ENCODE measurements at regions not wholly inside any gene's neighbourhood (a gene's known extent, or its start where the extent isn't known, plus 50 kb on each side); places are given as distances from the start of the nearest gene placed in this dataset.

DNA sequence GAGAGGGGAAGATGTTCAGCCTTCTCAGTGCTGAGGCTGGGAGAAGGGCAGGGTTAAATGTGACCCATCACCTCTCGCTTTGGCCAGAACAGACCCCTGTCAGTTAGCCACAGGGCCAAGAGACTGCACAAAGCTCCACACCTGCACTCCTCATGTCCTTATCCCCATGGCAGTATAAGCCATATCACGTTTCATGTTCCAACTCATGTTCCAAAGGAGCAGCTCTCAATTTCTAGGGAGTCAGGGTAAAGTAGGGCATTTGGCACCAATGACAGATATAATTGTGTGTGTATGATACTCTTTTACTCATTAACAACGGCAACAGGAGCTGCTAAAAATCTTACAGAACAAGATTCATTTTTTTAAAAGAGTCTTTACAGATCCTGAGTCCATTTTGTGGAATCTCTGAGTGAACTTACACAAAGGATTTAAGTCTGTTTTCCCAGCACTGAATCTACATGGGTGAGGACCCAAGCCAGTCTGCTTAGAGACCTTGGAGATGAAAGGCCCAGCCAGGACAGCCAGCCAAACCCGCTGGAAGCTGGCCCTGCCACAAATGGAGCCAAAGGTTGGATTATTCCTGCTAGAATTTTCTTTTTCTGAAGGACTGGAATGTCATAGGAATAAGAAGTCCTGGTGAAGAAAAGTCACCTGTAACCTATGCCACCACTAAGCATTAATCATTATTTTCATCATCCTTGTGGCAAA is 129.1 kb upstream of the SMAD1 start:
- DNase-seq = no peak
- Histone ChIP-seq H3K36me3 (ENCODE audit: control insufficient read depth in 1 of 2, insufficient read depth in 2 of 2, low read length in 1 of 2) (no peaks in the 10 kb centered on the region), H3K9me3 (ENCODE audit: control insufficient read depth, low read length) (no peaks in the 10 kb centered on the region), H3K27ac (ENCODE audit: low read depth in 1 of 2, low read length in 2 of 2) (no peak overlapping the region), H3K4me1 (ENCODE audit: control insufficient read depth in 1 of 2, insufficient read depth in 2 of 2, low read length in 2 of 2) (peaks cover 0 to 2% of the 10 kb centered on the region in 2 donors), H3K4me3 (ENCODE audit: low read length in 2 of 2) (no peak overlapping the region), H3K27me3 (ENCODE audit: control insufficient read depth in 1 of 2, insufficient read depth in 2 of 2, low read length in 1 of 2) (no peaks in the 10 kb centered on the region)
- intact Hi-C loops (cut with DNase I) = no loop called here
- WGBS, 2 donors = 39 to 41% methylated on average over 4 of the region's 4 CpGs
- no peak for ATAC-seq (ENCODE audit: low FRiP score)

DNA sequence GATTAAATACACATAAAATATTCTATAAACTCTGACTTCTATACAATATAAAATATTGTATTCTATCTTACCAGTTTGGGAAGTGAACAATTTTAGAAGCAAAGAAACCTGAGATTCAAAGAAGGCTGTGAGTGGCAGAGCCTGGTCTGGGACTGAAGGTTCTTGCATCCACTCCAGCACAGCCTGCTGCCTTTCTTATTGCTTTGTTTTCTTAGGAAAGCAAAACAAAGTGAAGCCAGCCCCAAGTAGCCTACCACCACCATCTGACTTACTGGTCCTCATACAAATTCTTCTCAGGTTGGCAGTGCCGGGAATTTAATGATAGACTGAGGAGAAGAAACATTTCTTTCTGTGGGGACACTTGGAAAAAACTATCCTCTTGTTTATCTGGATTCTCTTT is 129.7 kb upstream of the SMAD1 start:
- peaks cover 0 to 2% of the 10 kb centered on the region in 2 donors for H3K4me1 ChIP-seq (ENCODE audit: control insufficient read depth in 1 of 2, insufficient read depth in 2 of 2, low read length in 2 of 2)
- 25 to 28% methylated on average over 1 of the region's 1 CpG for WGBS, 2 donors
- H3K36me3 ChIP-seq (ENCODE audit: control insufficient read depth in 1 of 2, insufficient read depth in 2 of 2, low read length in 1 of 2) = no peaks in the 10 kb centered on the region
- H3K4me3 ChIP-seq (ENCODE audit: low read length in 2 of 2) = no peak overlapping the region
- H3K27ac ChIP-seq (ENCODE audit: low read depth in 1 of 2, low read length in 2 of 2) = no peak overlapping the region
- H3K27me3 ChIP-seq (ENCODE audit: control insufficient read depth in 1 of 2, insufficient read depth in 2 of 2, low read length in 1 of 2) = no peaks in the 10 kb centered on the region
- no peaks in the 10 kb centered on the region for H3K9me3 ChIP-seq (ENCODE audit: control insufficient read depth, low read length)
- DNase-seq = no peak
- intact Hi-C loops (cut with DNase I) = no loop called here
- ATAC-seq (ENCODE audit: low FRiP score) = no peak

DNA sequence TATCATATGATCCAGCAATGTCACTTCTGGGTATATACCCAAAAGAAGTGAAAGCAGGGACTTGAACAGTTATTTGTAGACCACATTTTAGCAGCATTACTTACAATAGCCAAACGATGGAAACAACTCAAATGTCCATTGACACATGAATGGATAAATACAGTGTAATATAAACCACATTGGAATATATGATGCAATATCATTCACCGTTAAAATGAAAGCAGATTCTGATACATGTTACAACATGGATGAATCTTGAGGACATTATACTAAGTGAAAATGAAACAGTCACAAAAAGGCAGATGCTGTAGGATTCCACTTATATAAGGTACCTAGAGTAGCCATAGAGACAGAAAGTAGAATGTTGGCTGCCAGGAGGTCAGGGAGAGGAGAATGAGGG is 130.5 kb upstream of the SMAD1 start:
- no peak for ATAC-seq (ENCODE audit: low FRiP score)
- no peaks in the 10 kb centered on the region for H3K36me3 ChIP-seq (ENCODE audit: control insufficient read depth in 1 of 2, insufficient read depth in 2 of 2, low read length in 1 of 2)
- no peak overlapping the region for H3K4me3 ChIP-seq (ENCODE audit: low read length in 2 of 2)
- 87 to 89% methylated on average over 2 of the region's 2 CpGs for WGBS, 2 donors
- H3K9me3 ChIP-seq (ENCODE audit: control insufficient read depth, low read length) = no peaks in the 10 kb centered on the region
- intact Hi-C loops (cut with DNase I) = no loop called here
- H3K27ac ChIP-seq (ENCODE audit: low read depth in 1 of 2, low read length in 2 of 2) = no peak overlapping the region
- peaks cover 0 to 2% of the 10 kb centered on the region in 2 donors for H3K4me1 ChIP-seq (ENCODE audit: control insufficient read depth in 1 of 2, insufficient read depth in 2 of 2, low read length in 2 of 2)
- H3K27me3 ChIP-seq (ENCODE audit: control insufficient read depth in 1 of 2, insufficient read depth in 2 of 2, low read length in 1 of 2) = no peaks in the 10 kb centered on the region
- DNase-seq = no peak

DNA sequence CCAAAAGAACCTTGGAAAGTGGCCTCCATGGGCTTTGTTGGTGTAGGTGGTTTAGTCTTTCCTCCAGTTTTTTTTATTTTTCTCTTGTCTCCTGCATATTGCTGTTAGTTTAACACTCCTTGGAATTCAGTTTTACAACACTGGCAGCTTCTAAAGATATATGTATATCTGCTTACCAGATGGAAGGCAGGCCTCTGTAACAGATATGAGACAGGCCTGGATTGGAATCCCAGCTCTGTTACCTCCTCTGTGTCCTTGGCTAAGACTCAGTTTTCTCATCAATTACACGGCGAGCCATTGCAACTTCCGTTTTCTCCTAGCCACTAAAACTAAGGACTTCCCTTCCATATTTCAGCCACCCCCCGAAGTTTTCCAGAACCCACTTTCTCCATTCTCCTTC is 133.4 kb upstream of the SMAD1 start:
- no peak for ATAC-seq (ENCODE audit: low FRiP score)
- H3K4me1 ChIP-seq (ENCODE audit: control insufficient read depth in 1 of 2, insufficient read depth in 2 of 2, low read length in 2 of 2) = peaks cover 0 to 2% of the 10 kb centered on the region in 2 donors
- WGBS, 2 donors = 82 to 93% methylated on average over 4 of the region's 4 CpGs
- no peak for DNase-seq
- no peak overlapping the region for H3K4me3 ChIP-seq (ENCODE audit: low read length in 2 of 2)
- H3K27ac ChIP-seq (ENCODE audit: low read depth in 1 of 2, low read length in 2 of 2) = no peak overlapping the region
- no peaks in the 10 kb centered on the region for H3K36me3 ChIP-seq (ENCODE audit: control insufficient read depth in 1 of 2, insufficient read depth in 2 of 2, low read length in 1 of 2)
- no peaks in the 10 kb centered on the region for H3K27me3 ChIP-seq (ENCODE audit: control insufficient read depth in 1 of 2, insufficient read depth in 2 of 2, low read length in 1 of 2)
- intact Hi-C loops (cut with DNase I) = no loop called here
- H3K9me3 ChIP-seq (ENCODE audit: control insufficient read depth, low read length) = no peaks in the 10 kb centered on the region

DNA sequence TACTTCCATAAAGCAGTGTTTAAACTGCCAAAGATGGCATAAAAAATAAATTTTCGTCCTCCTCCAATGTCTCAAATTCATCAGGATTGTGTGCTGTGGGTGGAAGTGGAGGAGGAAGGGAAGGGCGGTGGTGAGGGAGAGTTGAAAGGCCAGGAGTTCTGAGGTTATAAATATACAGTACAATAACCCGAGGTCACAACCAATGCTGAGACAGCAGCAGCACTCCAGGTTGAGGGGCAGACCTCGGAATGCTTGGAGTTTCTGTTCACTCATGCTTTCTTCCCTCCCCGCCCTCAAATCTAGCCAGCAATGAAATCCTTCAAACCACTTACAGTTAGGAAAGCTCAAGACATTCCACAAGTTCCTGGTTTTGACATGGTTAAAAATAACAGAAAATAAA is 134.0 kb upstream of the SMAD1 start:
- WGBS, 2 donors = 38 to 55% methylated on average over 5 of the region's 5 CpGs
- no peaks in the 10 kb centered on the region for H3K36me3 ChIP-seq (ENCODE audit: control insufficient read depth in 1 of 2, insufficient read depth in 2 of 2, low read length in 1 of 2)
- H3K4me1 ChIP-seq (ENCODE audit: control insufficient read depth in 1 of 2, insufficient read depth in 2 of 2, low read length in 2 of 2) = peaks cover 0 to 2% of the 10 kb centered on the region in 2 donors
- H3K27ac ChIP-seq (ENCODE audit: low read depth in 1 of 2, low read length in 2 of 2) = no peak overlapping the region
- ATAC-seq (ENCODE audit: low FRiP score) (no peak), DNase-seq (no peak)
- intact Hi-C loops (cut with DNase I) = no loop called here
- H3K27me3 ChIP-seq (ENCODE audit: control insufficient read depth in 1 of 2, insufficient read depth in 2 of 2, low read length in 1 of 2) = no peaks in the 10 kb centered on the region
- H3K9me3 ChIP-seq (ENCODE audit: control insufficient read depth, low read length) = no peaks in the 10 kb centered on the region
- no peak overlapping the region for H3K4me3 ChIP-seq (ENCODE audit: low read length in 2 of 2)

DNA sequence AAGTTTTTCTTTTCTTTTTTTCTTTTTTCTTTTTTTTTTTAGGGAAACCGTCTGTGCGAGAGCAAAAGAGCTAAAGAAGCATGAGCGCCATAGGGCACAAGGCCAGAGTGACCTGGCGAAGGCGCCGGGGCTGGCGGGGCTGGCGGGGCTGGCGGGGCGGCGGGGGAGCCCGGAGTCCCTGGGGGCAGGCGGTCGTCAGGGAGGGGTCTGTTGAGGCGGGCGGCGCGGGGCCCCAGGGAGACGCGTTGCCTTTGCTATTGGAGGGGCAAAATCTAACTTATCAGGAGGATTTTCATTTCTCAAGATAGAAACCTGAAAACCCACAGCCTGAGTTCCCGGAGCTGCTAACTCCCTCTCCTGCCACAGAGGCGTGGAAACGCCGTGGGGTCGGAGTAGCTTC is 135.6 kb upstream of the SMAD1 start:
- H3K27me3 ChIP-seq (ENCODE audit: control insufficient read depth in 1 of 2, insufficient read depth in 2 of 2, low read length in 1 of 2) = no peaks in the 10 kb centered on the region
- no peaks in the 10 kb centered on the region for H3K9me3 ChIP-seq (ENCODE audit: control insufficient read depth, low read length)
- no peaks in the 10 kb centered on the region for H3K36me3 ChIP-seq (ENCODE audit: control insufficient read depth in 1 of 2, insufficient read depth in 2 of 2, low read length in 1 of 2)
- no peaks in the 10 kb centered on the region for H3K4me1 ChIP-seq (ENCODE audit: control insufficient read depth in 1 of 2, insufficient read depth in 2 of 2, low read length in 2 of 2)
- ATAC-seq (ENCODE audit: low FRiP score) (no peak), DNase-seq (no peak)
- intact Hi-C loops (cut with DNase I) = no loop called here
- no peak overlapping the region for H3K27ac ChIP-seq (ENCODE audit: low read depth in 1 of 2, low read length in 2 of 2)
- 86 to 92% methylated on average over 25 of the region's 25 CpGs for WGBS, 2 donors
- H3K4me3 ChIP-seq (ENCODE audit: low read length in 2 of 2) = no peak overlapping the region

DNA sequence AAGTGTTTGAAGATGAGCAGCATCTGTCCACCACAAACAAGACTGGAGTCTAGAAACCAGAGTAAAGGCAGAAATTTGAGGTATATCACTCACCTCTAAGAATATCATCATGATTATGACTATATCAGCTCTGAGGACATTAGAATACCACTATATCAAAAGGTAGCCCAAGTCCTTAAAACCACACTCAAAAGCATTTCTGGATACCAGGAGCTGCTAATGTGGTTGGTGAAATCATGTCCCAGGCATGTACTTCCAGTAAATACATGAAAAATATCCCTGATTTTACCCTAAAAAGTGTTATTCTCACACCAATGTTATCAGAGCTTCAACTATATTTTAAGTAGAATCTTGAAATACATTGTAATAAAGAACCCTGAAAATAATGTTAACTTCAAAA is 136.3 kb upstream of the SMAD1 start:
- DNase-seq (no peak), ATAC-seq (ENCODE audit: low FRiP score) (no peak)
- Histone ChIP-seq H3K36me3 (ENCODE audit: control insufficient read depth in 1 of 2, insufficient read depth in 2 of 2, low read length in 1 of 2) (no peaks in the 10 kb centered on the region), H3K4me3 (ENCODE audit: low read length in 2 of 2) (no peak overlapping the region), H3K4me1 (ENCODE audit: control insufficient read depth in 1 of 2, insufficient read depth in 2 of 2, low read length in 2 of 2) (no peaks in the 10 kb centered on the region), H3K9me3 (ENCODE audit: control insufficient read depth, low read length) (no peaks in the 10 kb centered on the region), H3K27ac (ENCODE audit: low read depth in 1 of 2, low read length in 2 of 2) (no peak overlapping the region), H3K27me3 (ENCODE audit: control insufficient read depth in 1 of 2, insufficient read depth in 2 of 2, low read length in 1 of 2) (no peaks in the 10 kb centered on the region)
- intact Hi-C loops (cut with DNase I) = no loop called here

DNA sequence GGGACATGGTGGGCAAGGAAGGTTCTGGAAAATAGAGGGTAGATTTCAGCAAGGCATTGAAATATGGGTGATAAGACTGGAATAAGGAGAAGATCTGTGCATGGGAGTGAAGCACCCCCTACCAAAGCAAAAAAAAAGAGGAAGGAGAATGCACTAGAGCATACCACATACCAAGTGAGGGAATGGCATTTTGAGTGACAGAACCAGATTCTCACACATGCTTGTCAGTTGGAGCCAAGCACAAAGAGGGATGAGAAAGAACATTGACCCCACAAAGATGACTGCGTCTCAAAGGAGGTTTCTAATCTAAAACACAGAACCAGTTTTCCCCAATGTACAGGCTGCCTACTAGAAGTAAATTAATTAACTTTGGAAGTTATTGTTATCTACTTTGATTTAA is 140.3 kb upstream of the SMAD1 start:
- ATAC-seq (ENCODE audit: low FRiP score) (no peak), DNase-seq (no peak)
- H3K27ac ChIP-seq (ENCODE audit: low read depth in 1 of 2, low read length in 2 of 2) = no peak overlapping the region
- intact Hi-C loops (cut with DNase I) = no loop called here
- H3K4me1 ChIP-seq (ENCODE audit: control insufficient read depth in 1 of 2, insufficient read depth in 2 of 2, low read length in 2 of 2) = no peaks in the 10 kb centered on the region
- H3K9me3 ChIP-seq (ENCODE audit: control insufficient read depth, low read length) = no peaks in the 10 kb centered on the region
- H3K4me3 ChIP-seq (ENCODE audit: low read length in 2 of 2) = no peak overlapping the region
- H3K27me3 ChIP-seq (ENCODE audit: control insufficient read depth in 1 of 2, insufficient read depth in 2 of 2, low read length in 1 of 2) = no peaks in the 10 kb centered on the region
- 74 to 88% methylated on average over 1 of the region's 1 CpG for WGBS, 2 donors
- no peaks in the 10 kb centered on the region for H3K36me3 ChIP-seq (ENCODE audit: control insufficient read depth in 1 of 2, insufficient read depth in 2 of 2, low read length in 1 of 2)

DNA sequence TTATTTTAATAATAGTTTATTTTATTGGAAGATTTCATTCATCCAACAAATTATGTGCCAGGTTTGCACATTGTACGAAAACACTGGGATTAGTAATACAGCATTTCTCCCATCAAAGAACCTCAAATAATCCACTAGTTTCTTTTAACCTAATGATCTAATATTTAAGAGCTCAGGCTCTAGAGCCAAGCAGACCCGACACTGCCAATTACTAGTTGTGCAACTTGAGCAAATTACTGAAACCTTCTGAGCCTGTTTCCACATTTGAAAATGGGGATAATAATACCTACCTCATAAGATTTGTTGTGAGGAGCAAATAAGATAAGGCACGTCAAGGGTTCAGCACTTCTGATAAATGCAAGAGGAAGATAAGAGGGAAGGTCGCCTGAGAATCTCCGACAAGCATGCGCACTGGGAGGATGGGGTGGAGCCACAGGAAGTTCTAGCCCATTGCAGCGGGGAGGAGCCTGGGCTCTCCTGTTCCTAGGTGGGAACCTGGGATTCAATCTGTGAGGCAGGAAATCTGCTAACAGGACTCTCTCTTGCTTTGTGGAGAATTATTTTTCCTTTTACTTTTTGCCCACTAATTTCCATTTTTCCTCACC is 141.5 kb upstream of the SMAD1 start:
- intact Hi-C loops (cut with DNase I) = no loop called here
- WGBS, 2 donors = 81% methylated on average over 7 of the region's 7 CpGs
- H3K9me3 ChIP-seq (ENCODE audit: control insufficient read depth, low read length) = no peaks in the 10 kb centered on the region
- no peaks in the 10 kb centered on the region for H3K27me3 ChIP-seq (ENCODE audit: control insufficient read depth in 1 of 2, insufficient read depth in 2 of 2, low read length in 1 of 2)
- no peak overlapping the region for H3K4me3 ChIP-seq (ENCODE audit: low read length in 2 of 2)
- no peaks in the 10 kb centered on the region for H3K36me3 ChIP-seq (ENCODE audit: control insufficient read depth in 1 of 2, insufficient read depth in 2 of 2, low read length in 1 of 2)
- ATAC-seq (ENCODE audit: low FRiP score) = no peak
- no peak for DNase-seq
- H3K4me1 ChIP-seq (ENCODE audit: control insufficient read depth in 1 of 2, insufficient read depth in 2 of 2, low read length in 2 of 2) = no peaks in the 10 kb centered on the region
- H3K27ac ChIP-seq (ENCODE audit: low read depth in 1 of 2, low read length in 2 of 2) = no peak overlapping the region
